CD14-positive monocyte (primary cell): ENCODE measurements at regions not wholly inside any gene's neighbourhood (a gene's known extent, or its start where the extent isn't known, plus 50 kb on each side); places are given as distances from the start of the nearest gene placed in this dataset.

Source experiments
- DNase-seq, 3 donors: peaks; one replicate each; pipeline ENCODE4 v3.0.0-alpha.2; 2011 to 2022
- H2AFZ ChIP-seq: 2 replicates; pipeline ENCODE4 v1.6.0; 2012; ENCODE audit warnings: mild to moderate bottlenecking, low read depth, low read length, inconsistent platforms; ENCODE audit not compliant: insufficient read depth, poor library complexity, severe bottlenecking
- H3K27ac ChIP-seq, 2 donors: 1 replicate in 1 of 2; 2 replicates in 1 of 2; pipeline ENCODE4 v1.5.1; 2012 to 2013; ENCODE audit warnings: low read length in 2 of 2, control low read depth in 1 of 2, inconsistent platforms in 1 of 2, low read depth in 1 of 2, mild to moderate bottlenecking in 1 of 2
- H3K27me3 ChIP-seq, 2 donors: one replicate each; pipeline versions ENCODE4 v1.6.0 to v1.6.1; 2011 to 2013; ENCODE audit warnings: low read length in 2 of 2; ENCODE audit not compliant: control insufficient read depth in 2 of 2, insufficient read depth in 2 of 2
- H3K36me3 ChIP-seq, 2 donors: replicated peaks in 1 of 2; 1 replicate in 1 of 2; 2 replicates in 1 of 2; pipeline versions ENCODE4 v1.5.1 to v1.6.1; 2012 to 2013; ENCODE audit warnings: low read length in 2 of 2, control low read depth in 1 of 2, inconsistent platforms in 1 of 2, mild to moderate bottlenecking in 1 of 2; ENCODE audit not compliant: insufficient read depth in 2 of 2, control insufficient read depth in 1 of 2
- H3K4me1 ChIP-seq, 2 donors: 1 replicate in 1 of 2; 2 replicates in 1 of 2; pipeline versions ENCODE4 v1.5.1 to v1.6.1; 2012 to 2013; ENCODE audit warnings: low read length in 2 of 2, control low read depth in 1 of 2, inconsistent platforms in 1 of 2, mild to moderate bottlenecking in 1 of 2, moderate library complexity in 1 of 2; ENCODE audit not compliant: insufficient read depth in 2 of 2, control insufficient read depth in 1 of 2
- H3K4me2 ChIP-seq: replicated peaks from 2 replicates; pipeline ENCODE3; 2012; ENCODE audit warnings: low read length, moderate library complexity, mild to moderate bottlenecking; ENCODE audit not compliant: poor library complexity, severe bottlenecking; ENCODE audit errors: extremely low read depth
- H3K4me3 ChIP-seq, 3 experiments: fragments of 200-600 bp in 1 of 3; sonication (generic) in 1 of 3; replicated peaks in 1 of 3; 1 replicate in 2 of 3; 2 replicates in 1 of 3; pipeline ENCODE4 v1.5.1; 2011 to 2013; ENCODE audit warnings: low read length in 3 of 3, mild to moderate bottlenecking in 3 of 3, control low read depth in 2 of 3, low read depth in 2 of 3, inconsistent platforms in 1 of 3, moderate library complexity in 1 of 3
- H3K79me2 ChIP-seq: 2 replicates; pipeline ENCODE4 v1.6.0; 2012; ENCODE audit warnings: mild to moderate bottlenecking, control low read depth, inconsistent platforms, low read length, moderate library complexity; ENCODE audit not compliant: insufficient read depth
- H3K9ac ChIP-seq: 2 replicates; pipeline ENCODE4 v1.6.0; 2017; ENCODE audit warnings: low read length, mild to moderate bottlenecking; ENCODE audit not compliant: insufficient read depth, poor library complexity, severe bottlenecking
- H3K9me3 ChIP-seq, 2 donors: replicated peaks in 1 of 2; 1 replicate in 1 of 2; 2 replicates in 1 of 2; pipeline versions ENCODE4 v1.5.1 to v1.6.1; 2012 to 2013; ENCODE audit warnings: low read length in 2 of 2, control low read depth in 1 of 2; ENCODE audit not compliant: control insufficient read depth in 1 of 2, insufficient read depth in 1 of 2
- H4K20me1 ChIP-seq: 2 replicates; pipeline ENCODE4 v1.6.0; 2012; ENCODE audit warnings: mild to moderate bottlenecking, low read length, control low read depth, moderate library complexity; ENCODE audit not compliant: insufficient read depth
- H3K27ac Mint-ChIP-seq, 7 donors: one replicate each; pipeline ENCODE4 v1.8.0; 2020; ENCODE audit warnings: mild to moderate bottlenecking in 7 of 7, mixed read lengths in 7 of 7, moderate library complexity in 6 of 7, inconsistent platforms in 2 of 7
- H3K27me3 Mint-ChIP-seq, 3 donors: one replicate each; pipeline ENCODE4 v1.8.0; 2021 to 2022; ENCODE audit warnings: low read depth in 3 of 3, mild to moderate bottlenecking in 3 of 3, mixed read lengths in 3 of 3, moderate library complexity in 3 of 3, inconsistent platforms in 1 of 3
- H3K36me3 Mint-ChIP-seq, 2 donors: one replicate each; pipeline ENCODE4 v1.8.0; 2020; ENCODE audit warnings: mixed read lengths in 2 of 2, inconsistent platforms in 1 of 2, mild to moderate bottlenecking in 1 of 2
- H3K4me1 Mint-ChIP-seq: one replicate; pipeline ENCODE4 v1.8.0; 2020; ENCODE audit warnings: mild to moderate bottlenecking, mixed read lengths
- H3K4me3 Mint-ChIP-seq, 2 donors: one replicate each; pipeline ENCODE4 v1.8.0; 2020; ENCODE audit warnings: mild to moderate bottlenecking in 2 of 2, mixed read lengths in 2 of 2, moderate library complexity in 1 of 2
- H3K9me3 Mint-ChIP-seq, 7 donors: one replicate each; pipeline ENCODE4 v1.8.0; 2020 to 2022; ENCODE audit warnings: mixed read lengths in 7 of 7, mild to moderate bottlenecking in 6 of 7, moderate library complexity in 6 of 7, inconsistent platforms in 2 of 7
- CTCF ChIP-seq: fragments of 200-600 bp; IDR thresholded peaks from one replicate; pipeline ENCODE4 v1.8.0; 2022; ENCODE audit warnings: antibody characterized with exemption, mild to moderate bottlenecking
- WGBS: methylation state at CpG from one replicate; pipeline ENCODE4 v1.1.5; 2013; ENCODE audit warnings: missing lambda C conversion rate; ENCODE audit not compliant: insufficient coverage; 5-methylcytosine and 5-hydroxymethylcytosine counted together
- intact Hi-C, 2 donors: fragments of 100-400 bp; cut with micrococcal nuclease; formaldehyde crosslinking; loops; one replicate each; pipeline versions ENCODE4 v1.15.0 to v1.15.1; 2023

DNA sequence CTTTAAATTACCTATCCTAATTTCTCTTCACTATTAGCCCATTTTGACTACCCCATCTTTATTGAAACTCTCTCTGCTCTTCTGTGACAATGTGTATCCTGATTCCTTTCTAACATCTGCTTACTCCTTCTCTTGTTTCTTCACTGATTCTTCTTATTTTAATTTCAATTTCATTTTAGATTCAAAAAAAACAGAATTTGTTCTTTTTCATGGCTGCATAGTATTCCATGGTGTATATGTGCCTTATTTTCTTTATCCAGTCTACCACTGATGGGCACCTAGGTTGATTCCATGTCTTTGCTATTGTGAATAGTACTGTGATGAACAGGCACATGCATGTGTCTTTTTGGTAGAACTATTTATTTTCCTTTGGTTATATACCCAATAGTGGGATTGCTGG lies 120.0 kb upstream of the VAMP7 start:
- intact Hi-C loops, result no loop called here
- H3K36me3 ChIP-seq, result no peaks in the 10 kb centered on the region
- Mint-ChIP-seq H3K27me3 (no peaks in the 10 kb centered on the region), H3K4me3 (no peak overlapping the region), H3K27ac (no peak overlapping the region), H3K36me3 (no peaks in the 10 kb centered on the region), H3K4me1 (no peaks in the 10 kb centered on the region), H3K9me3 (peaks cover 0 to 4% (median 0%) of the 10 kb centered on the region in 7 donors)
- no peak overlapping the region for H3K4me2 ChIP-seq
- H2AFZ ChIP-seq, result no peak overlapping the region
- no peak overlapping the region for H3K4me3 ChIP-seq
- H3K79me2 ChIP-seq, result no peaks in the 10 kb centered on the region
- no peak overlapping the region for H3K27ac ChIP-seq
- no peak overlapping the region for H3K9ac ChIP-seq
- no peaks in the 10 kb centered on the region for H3K27me3 ChIP-seq
- no peak for TF ChIP-seq CTCF
- H3K4me1 ChIP-seq, result no peaks in the 10 kb centered on the region
- no peak for DNase-seq
- no peaks in the 10 kb centered on the region for H3K9me3 ChIP-seq
- H4K20me1 ChIP-seq, result no peaks in the 10 kb centered on the region

DNA sequence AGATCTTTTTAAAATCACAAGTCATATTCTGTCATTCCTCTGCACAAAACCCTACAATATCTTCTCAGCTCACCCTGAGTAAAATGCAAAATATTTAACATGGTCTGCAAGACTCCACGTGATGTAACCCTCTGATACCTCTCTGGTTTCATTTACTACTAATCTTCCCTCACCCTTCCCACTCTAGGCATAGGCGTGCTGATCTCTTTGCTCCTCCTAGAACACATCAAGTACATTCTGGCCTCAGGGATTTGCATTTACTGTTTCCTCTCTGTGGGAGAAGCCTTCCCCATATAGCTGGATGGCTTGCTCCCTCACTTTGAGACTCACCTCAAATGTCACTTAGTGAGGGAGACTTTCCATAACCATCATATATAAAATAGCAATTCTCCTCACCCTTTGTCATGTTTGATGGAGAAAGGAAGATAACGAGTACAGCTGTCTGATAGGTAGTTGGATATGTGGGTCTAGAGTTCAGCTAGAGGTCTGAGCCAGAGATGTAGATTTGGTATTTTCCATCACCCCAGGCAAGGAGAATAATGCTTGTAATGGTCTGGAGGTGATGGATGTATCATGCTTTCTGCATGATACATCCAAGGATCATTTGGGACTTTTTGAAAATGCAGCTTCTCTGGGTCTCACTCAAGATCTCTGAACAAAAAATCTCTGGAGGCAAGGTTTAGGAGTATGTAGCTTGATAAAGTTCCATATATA lies 123.9 kb upstream of the VAMP7 start:
- H2AFZ ChIP-seq, result no peak overlapping the region
- no peak overlapping the region for H3K9ac ChIP-seq
- H3K79me2 ChIP-seq, result no peaks in the 10 kb centered on the region
- no peaks in the 10 kb centered on the region for H3K4me1 ChIP-seq
- no peak overlapping the region for H3K4me3 ChIP-seq
- H3K27me3 Mint-ChIP-seq, result no peaks in the 10 kb centered on the region
- H3K4me3 Mint-ChIP-seq, result no peak overlapping the region
- H3K27ac Mint-ChIP-seq, result no peak overlapping the region
- WGBS, result 73% methylated on average over 2 of the region's 3 CpGs
- no peak for TF ChIP-seq CTCF
- H3K4me2 ChIP-seq, result no peak overlapping the region
- intact Hi-C loops, result no loop called here
- no peaks in the 10 kb centered on the region for H4K20me1 ChIP-seq
- H3K9me3 Mint-ChIP-seq, result peaks cover 0 to 4% (median 0%) of the 10 kb centered on the region in 7 donors
- no peaks in the 10 kb centered on the region for H3K27me3 ChIP-seq
- no peaks in the 10 kb centered on the region for H3K36me3 Mint-ChIP-seq
- DNase-seq, result no peak
- no peak overlapping the region for H3K27ac ChIP-seq
- H3K4me1 Mint-ChIP-seq, result no peaks in the 10 kb centered on the region
- H3K9me3 ChIP-seq, result no peaks in the 10 kb centered on the region
- no peaks in the 10 kb centered on the region for H3K36me3 ChIP-seq
